ENCODE measurements at regions not wholly inside any gene's neighbourhood (a gene's known extent, or its start where the extent isn't known, plus 50 kb on each side); places are given as distances from the start of the nearest gene placed in this dataset.

DNA sequence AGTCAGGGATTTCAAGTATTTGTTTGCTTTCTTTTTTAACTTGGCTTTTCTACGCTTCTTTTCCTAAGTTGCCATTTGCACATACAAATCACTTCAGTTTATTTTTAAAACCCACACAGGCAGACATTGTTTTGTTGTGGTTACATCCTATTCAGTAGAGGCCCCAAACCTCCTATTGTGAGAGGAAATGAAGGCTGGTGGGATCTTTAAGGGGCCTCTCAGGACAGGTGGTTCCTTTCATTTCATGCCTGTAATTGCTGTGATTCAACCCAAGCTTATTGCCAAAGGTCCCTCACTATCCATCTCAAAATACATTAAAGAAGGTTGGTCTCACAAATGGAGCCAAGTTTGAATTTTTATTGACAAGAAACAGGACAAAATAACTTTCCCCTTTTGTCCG is 257.1 kb downstream of the ADAMTS20 start:
- no peak for DNase-seq (ENCODE audit: low read depth)
- no peak overlapping the region for H3K4me3 ChIP-seq (ENCODE audit: low read depth, low read length)
- TF ChIP-seq MYC (IDR thresholded peaks at IDR 0.05; ENCODE audit: low read depth, low read length) (no peak), POLR2A (IDR thresholded peaks at IDR 0.05; ENCODE audit: extremely low read depth, insufficient read length) (no peak)
- TF ChIP-seq, protein P1, sequence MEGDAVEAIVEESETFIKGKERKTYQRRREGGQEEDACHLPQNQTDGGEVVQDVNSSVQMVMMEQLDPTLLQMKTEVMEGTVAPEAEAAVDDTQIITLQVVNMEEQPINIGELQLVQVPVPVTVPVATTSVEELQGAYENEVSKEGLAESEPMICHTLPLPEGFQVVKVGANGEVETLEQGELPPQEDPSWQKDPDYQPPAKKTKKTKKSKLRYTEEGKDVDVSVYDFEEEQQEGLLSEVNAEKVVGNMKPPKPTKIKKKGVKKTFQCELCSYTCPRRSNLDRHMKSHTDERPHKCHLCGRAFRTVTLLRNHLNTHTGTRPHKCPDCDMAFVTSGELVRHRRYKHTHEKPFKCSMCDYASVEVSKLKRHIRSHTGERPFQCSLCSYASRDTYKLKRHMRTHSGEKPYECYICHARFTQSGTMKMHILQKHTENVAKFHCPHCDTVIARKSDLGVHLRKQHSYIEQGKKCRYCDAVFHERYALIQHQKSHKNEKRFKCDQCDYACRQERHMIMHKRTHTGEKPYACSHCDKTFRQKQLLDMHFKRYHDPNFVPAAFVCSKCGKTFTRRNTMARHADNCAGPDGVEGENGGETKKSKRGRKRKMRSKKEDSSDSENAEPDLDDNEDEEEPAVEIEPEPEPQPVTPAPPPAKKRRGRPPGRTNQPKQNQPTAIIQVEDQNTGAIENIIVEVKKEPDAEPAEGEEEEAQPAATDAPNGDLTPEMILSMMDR (IDR thresholded peaks at IDR 0.05; ENCODE audit: low read depth, low read length): no peak
- TF ChIP-seq, protein P2, sequence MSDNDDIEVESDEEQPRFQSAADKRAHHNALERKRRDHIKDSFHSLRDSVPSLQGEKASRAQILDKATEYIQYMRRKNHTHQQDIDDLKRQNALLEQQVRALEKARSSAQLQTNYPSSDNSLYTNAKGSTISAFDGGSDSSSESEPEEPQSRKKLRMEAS (IDR thresholded peaks at IDR 0.05; ENCODE audit: low read depth, low read length): no peak

DNA sequence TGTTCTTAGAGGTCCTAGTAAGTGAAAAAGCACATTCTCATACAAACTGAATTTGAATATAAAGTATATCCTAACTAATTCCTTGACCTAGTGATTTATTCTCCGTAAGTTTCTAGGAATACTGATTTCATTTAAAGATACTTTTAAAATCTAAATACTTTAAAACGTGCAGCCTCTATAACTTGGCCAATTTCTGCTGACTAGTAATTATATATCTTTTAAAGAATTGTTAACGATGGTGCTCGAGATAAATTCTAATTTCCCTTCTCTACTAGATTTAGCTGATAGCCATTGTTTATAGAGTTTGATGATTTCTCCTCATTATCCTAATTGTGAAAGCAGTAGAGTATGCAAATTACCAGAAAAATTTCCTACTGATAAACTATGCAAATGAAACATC is 257.9 kb downstream of the ADAMTS20 start:
- no peak for DNase-seq (ENCODE audit: low read depth)
- no peak for TF ChIP-seq POLR2A (IDR thresholded peaks at IDR 0.05; ENCODE audit: extremely low read depth, insufficient read length)
- TF ChIP-seq, protein P1 (IDR thresholded peaks at IDR 0.05; ENCODE audit: low read depth, low read length): no peak
- no peak for TF ChIP-seq MYC (IDR thresholded peaks at IDR 0.05; ENCODE audit: low read depth, low read length)
- TF ChIP-seq, protein P2 (IDR thresholded peaks at IDR 0.05; ENCODE audit: low read depth, low read length): no peak
- no peak overlapping the region for H3K4me3 ChIP-seq (ENCODE audit: low read depth, low read length)

DNA sequence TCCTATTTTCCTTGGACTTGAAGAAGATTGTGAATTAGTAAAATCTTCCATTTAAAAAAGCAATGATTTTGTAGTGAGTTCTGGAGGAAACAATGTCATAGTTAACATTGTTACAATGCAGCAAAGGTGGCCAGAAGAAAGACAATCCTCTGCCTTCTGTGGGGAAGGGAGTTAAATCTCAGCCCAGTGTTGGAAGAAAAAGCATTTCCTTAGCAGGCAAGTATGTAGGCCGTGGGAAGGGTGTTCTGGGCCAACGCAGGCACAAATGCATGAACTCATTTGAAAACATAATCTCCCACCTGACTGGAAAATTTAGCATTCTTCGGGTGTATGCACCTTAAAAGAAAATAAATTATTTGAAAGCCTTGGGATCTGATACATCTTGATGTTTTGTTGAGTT is 258.6 kb downstream of the ADAMTS20 start:
- TF ChIP-seq, protein P2 (IDR thresholded peaks at IDR 0.05; ENCODE audit: low read depth, low read length): no peak
- TF ChIP-seq MYC (IDR thresholded peaks at IDR 0.05; ENCODE audit: low read depth, low read length) (no peak), POLR2A (IDR thresholded peaks at IDR 0.05; ENCODE audit: extremely low read depth, insufficient read length) (no peak)
- TF ChIP-seq, protein P1 (IDR thresholded peaks at IDR 0.05; ENCODE audit: low read depth, low read length): no peak
- no peak for DNase-seq (ENCODE audit: low read depth)

DNA sequence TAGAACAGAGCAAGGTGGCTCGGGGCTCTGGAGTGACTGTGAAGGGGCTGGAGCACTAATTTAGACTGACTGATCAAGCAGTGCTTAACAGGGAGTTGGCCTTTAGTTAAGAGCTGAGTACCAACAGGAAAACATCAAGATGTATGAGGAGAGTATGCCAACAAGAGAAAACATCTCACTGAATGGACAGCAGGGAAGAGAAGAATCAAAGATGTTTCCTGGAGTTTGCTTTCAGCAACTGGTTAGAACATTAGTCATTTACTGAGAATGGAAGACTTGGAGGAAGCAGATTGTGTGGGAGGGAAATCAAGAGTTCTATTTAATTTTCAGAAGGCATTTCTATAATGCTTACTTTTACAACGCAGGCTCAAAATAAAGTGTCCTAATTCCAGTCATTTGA is 259.3 kb downstream of the ADAMTS20 start:
- DNase-seq (ENCODE audit: low read depth): no peak
- TF ChIP-seq POLR2A (IDR thresholded peaks at IDR 0.05; ENCODE audit: extremely low read depth, insufficient read length) (no peak), MYC (IDR thresholded peaks at IDR 0.05; ENCODE audit: low read depth, low read length) (no peak)
- TF ChIP-seq, protein P2 (IDR thresholded peaks at IDR 0.05; ENCODE audit: low read depth, low read length): no peak
- TF ChIP-seq, protein P1 (IDR thresholded peaks at IDR 0.05; ENCODE audit: low read depth, low read length): no peak
- no peak overlapping the region for H3K4me3 ChIP-seq (ENCODE audit: low read depth, low read length)

More for the DNA sequence above, 258.6 kb downstream of the ADAMTS20 start:
- H3K4me3 ChIP-seq (ENCODE audit: low read depth, low read length): no peak overlapping the region

DNA sequence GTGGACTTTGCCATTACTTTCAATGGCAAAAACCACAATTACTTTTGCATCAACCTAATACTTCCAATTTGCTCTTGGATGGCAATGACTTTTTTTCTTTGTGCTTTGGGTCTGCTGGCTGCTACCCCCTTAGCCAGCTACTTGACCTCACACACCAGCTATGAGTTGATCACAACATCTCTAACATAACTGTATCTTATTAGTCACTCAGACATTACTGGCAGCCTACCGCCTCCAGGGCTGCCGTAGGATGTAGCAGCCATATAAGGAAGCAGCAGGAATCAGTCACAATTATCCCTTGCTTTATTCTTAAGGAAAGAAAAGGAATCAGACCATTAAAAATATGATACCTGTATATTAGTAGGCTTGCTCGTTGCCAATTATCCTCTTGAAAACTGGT is 260.5 kb downstream of the ADAMTS20 start:
- no peak for TF ChIP-seq MYC (IDR thresholded peaks at IDR 0.05; ENCODE audit: low read depth, low read length)
- no peak for DNase-seq (ENCODE audit: low read depth)
- H3K4me3 ChIP-seq (ENCODE audit: low read depth, low read length): no peak overlapping the region

DNA sequence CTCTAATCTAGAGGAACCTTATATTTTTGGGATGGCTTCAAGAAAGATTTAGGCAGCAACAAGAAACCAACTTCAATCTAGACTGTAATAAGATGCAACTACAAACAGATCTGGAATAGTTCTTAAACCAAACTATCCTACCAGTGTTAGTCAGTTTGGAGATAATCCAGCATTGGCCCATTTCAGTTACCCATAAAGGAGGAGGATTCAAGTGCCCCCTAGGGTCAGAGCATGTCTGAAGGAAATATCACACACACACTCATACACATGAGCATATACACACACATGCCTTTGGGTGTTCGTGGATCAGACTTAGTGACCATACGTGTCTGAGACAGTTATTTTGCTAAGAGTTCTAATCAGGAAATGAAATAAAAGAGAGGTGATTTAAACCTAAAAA is 261.2 kb downstream of the ADAMTS20 start:
- DNase-seq (ENCODE audit: low read depth): no peak
- H3K4me3 ChIP-seq (ENCODE audit: low read depth, low read length): no peak overlapping the region
- no peak for TF ChIP-seq MYC (IDR thresholded peaks at IDR 0.05; ENCODE audit: low read depth, low read length)
- TF ChIP-seq, protein P2 (IDR thresholded peaks at IDR 0.05; ENCODE audit: low read depth, low read length): no peak
- TF ChIP-seq POLR2A (IDR thresholded peaks at IDR 0.05; ENCODE audit: extremely low read depth, insufficient read length): no peak
- TF ChIP-seq, protein P1 (IDR thresholded peaks at IDR 0.05; ENCODE audit: low read depth, low read length): no peak
